ENCODE measurements at regions not wholly inside any gene's neighbourhood (a gene's known extent, or its start where the extent isn't known, plus 50 kb on each side); places are given as distances from the start of the nearest gene placed in this dataset.

DNA sequence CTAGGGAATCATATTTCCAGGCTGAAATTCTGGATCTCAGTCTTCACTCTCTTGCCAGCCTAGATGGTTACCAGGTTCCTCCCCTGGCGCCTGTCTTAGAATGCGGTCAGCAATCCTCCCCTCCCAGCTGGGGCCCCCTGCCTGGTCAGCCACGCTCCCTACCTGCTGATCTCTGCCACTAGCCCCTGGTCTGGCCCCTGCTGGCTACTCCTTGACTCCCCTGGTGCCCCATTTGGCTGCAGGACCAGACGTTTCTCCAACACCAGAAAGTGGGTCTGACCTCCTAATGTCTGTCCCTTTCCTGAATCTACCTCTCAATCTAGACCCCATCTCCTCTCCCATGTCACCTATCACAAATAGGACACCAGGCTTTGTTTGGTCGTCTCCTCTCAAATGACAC is 432.0 kb upstream of the SMIM21 start:
- intact Hi-C loops (cut with DNase I), result no loop called here
- Histone ChIP-seq H3K9me3 (no peaks in the 10 kb centered on the region), H3K36me3 (no peaks in the 10 kb centered on the region), H3K4me1 (no peaks in the 10 kb centered on the region), H3K27me3 (no peaks in the 10 kb centered on the region), H3K27ac (no peak overlapping the region), H3K4me3 (no peak overlapping the region)
- ATAC-seq (no peak), DNase-seq (no peak)
- TF ChIP-seq, protein P1, sequence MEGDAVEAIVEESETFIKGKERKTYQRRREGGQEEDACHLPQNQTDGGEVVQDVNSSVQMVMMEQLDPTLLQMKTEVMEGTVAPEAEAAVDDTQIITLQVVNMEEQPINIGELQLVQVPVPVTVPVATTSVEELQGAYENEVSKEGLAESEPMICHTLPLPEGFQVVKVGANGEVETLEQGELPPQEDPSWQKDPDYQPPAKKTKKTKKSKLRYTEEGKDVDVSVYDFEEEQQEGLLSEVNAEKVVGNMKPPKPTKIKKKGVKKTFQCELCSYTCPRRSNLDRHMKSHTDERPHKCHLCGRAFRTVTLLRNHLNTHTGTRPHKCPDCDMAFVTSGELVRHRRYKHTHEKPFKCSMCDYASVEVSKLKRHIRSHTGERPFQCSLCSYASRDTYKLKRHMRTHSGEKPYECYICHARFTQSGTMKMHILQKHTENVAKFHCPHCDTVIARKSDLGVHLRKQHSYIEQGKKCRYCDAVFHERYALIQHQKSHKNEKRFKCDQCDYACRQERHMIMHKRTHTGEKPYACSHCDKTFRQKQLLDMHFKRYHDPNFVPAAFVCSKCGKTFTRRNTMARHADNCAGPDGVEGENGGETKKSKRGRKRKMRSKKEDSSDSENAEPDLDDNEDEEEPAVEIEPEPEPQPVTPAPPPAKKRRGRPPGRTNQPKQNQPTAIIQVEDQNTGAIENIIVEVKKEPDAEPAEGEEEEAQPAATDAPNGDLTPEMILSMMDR (IDR thresholded peaks at IDR 0.05), result no peak

DNA sequence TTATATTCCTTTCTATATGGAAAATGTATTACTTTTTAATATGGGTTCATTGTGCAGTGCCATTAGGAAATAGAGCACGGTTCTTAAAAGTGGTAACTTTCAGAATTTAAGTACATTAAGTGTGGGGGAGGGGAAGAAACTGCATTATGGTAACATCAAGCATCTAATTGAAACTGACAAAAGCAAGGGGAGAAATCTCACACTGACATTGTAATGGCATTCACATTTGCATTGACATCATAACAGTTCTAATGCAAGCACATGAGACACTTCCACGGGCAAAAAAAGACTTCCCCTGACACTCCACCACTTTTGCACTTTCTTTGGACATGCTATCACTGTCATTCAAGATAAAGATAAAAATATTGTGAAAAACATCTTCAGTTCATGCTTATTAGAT is 431.3 kb upstream of the SMIM21 start:
- TF ChIP-seq, protein P1 (IDR thresholded peaks at IDR 0.05), result no peak
- H3K27ac ChIP-seq, result no peak overlapping the region
- no peaks in the 10 kb centered on the region for H3K27me3 ChIP-seq
- ATAC-seq, result no peak
- no peaks in the 10 kb centered on the region for H3K9me3 ChIP-seq
- intact Hi-C loops (cut with DNase I), result no loop called here
- no peak for DNase-seq
- H3K4me3 ChIP-seq, result no peak overlapping the region
- H3K36me3 ChIP-seq, result no peaks in the 10 kb centered on the region
- H3K4me1 ChIP-seq, result no peaks in the 10 kb centered on the region

DNA sequence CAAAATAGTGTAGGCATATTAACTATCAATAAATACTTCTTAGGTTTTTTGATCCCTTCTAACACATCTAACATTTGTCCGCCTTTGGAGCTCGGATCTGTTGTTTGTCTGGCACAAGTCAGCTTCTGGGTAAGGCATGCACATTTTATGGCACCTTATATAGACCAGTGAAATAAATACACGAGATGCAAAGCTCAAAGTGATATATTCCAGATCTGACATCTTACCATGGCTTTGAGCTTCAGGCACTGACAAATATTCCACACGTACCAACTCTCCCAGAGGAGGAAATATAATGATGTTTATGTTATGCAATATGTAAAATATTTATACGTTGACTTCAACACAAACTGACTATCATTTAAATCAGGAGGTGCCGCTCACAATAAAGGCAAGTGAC is 430.1 kb upstream of the SMIM21 start:
- H3K4me3 ChIP-seq, result no peak overlapping the region
- ATAC-seq, result no peak

DNA sequence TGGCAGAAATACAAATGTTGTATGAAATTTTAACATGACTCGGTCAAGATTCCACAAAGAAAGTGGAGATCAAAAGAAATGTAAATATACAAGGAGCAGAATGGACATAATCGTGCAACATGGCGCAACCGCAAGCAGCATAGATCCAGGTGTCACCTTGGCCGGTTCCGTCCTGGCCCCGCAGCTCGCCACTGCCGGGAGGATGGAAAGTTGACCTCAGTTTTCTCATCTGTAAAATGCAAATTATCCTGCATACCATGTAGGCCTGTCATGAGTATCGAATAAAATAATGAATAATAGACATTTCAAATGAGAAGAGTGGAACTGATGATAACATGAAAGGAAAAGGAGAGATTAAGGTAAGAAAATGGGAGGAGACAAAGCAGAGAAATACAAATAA is 427.3 kb upstream of the SMIM21 start:
- TF ChIP-seq, protein P1 (IDR thresholded peaks at IDR 0.05), result no peak
- Histone ChIP-seq H3K4me1 (no peaks in the 10 kb centered on the region), H3K27me3 (no peaks in the 10 kb centered on the region), H3K9me3 (no peaks in the 10 kb centered on the region), H3K36me3 (no peaks in the 10 kb centered on the region), H3K4me3 (no peak overlapping the region), H3K27ac (no peak overlapping the region)
- no peak for ATAC-seq
- DNase-seq, result no peak
- intact Hi-C loops (cut with DNase I), result no loop called here

More for the DNA sequence above, 430.1 kb upstream of the SMIM21 start:
- Histone ChIP-seq H3K36me3 (no peaks in the 10 kb centered on the region), H3K4me1 (no peaks in the 10 kb centered on the region), H3K27me3 (no peaks in the 10 kb centered on the region), H3K9me3 (no peaks in the 10 kb centered on the region), H3K27ac (no peak overlapping the region)
- TF ChIP-seq, protein P1 (IDR thresholded peaks at IDR 0.05), result no peak
- DNase-seq, result no peak
- intact Hi-C loops (cut with DNase I), result no loop called here

DNA sequence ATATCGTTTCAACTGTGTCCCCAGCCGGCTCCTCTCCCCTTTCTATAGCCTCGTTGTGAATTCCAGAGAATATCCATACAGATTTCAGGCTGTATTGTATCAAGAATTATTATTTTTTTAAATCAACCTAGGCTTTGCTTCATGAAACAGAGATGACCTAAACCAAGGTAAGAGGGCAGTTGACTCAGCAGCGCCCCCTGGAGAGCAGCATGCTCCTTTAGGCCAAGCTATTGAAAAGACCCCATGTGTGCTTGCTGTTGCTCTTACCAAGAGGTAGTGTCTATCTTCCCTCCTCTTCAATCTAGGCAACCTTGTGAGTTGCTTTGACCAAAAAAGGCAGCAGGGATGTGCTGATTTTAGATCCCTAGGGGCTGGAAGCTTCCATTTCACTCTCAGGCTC is 426.7 kb upstream of the SMIM21 start:
- no peak overlapping the region for H3K4me3 ChIP-seq
- ATAC-seq (no peak), DNase-seq (no peak)
- TF ChIP-seq, protein P1 (IDR thresholded peaks at IDR 0.05), result peak; percentile 30
- intact Hi-C loops (cut with DNase I), result no loop called here
- no peaks in the 10 kb centered on the region for H3K4me1 ChIP-seq
- no peak overlapping the region for H3K27ac ChIP-seq
- no peaks in the 10 kb centered on the region for H3K36me3 ChIP-seq
- H3K9me3 ChIP-seq, result no peaks in the 10 kb centered on the region
- no peaks in the 10 kb centered on the region for H3K27me3 ChIP-seq

DNA sequence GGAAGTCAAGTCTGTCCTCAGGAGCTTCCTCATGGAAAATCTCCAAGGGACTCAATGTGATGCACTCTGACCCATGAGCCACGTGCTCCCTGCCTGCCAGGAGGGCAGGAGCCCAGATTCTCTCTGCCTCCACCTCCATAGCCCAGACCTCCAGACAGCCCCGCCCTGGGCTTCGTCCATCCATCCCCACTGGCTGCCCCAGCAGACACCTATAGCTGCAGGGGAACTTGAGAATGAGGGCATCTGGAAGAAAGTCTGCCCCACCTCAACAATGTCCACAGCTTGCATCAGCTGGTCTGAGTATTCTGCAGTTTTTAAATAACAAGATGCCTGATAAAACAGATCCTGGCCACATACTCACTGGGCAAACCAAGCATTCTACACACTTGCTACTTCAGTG is 418.8 kb upstream of the SMIM21 start:
- no peak overlapping the region for H3K27ac ChIP-seq
- no peak overlapping the region for H3K4me3 ChIP-seq
- H3K4me1 ChIP-seq, result no peaks in the 10 kb centered on the region
- TF ChIP-seq, protein P1 (IDR thresholded peaks at IDR 0.05), result no peak
- no peaks in the 10 kb centered on the region for H3K27me3 ChIP-seq
- no peaks in the 10 kb centered on the region for H3K9me3 ChIP-seq
- intact Hi-C loops (cut with DNase I), result no loop called here
- ATAC-seq (no peak), DNase-seq (no peak)
- no peaks in the 10 kb centered on the region for H3K36me3 ChIP-seq
